Subcutaneous abdominal adipose tissue (tissue), 5 donors: ENCODE measurements at regions not wholly inside any gene's neighbourhood (a gene's known extent, or its start where the extent isn't known, plus 50 kb on each side); places are given as distances from the start of the nearest gene placed in this dataset.
"Not testable (repeated sequence)": the region's sequence is repeated elsewhere in the genome, so short reads cannot be mapped to it uniquely, and the experiment has no call there.

Experiments
- H3K27ac ChIP-seq: one replicate; pipeline ENCODE4 v1.7.0; 2013; ENCODE audit warnings: low read depth, mild to moderate bottlenecking, inconsistent platforms, low read length, moderate library complexity
- H3K27me3 ChIP-seq, 5 donors: one replicate each; pipeline ENCODE4 v1.7.0; 2013; ENCODE audit warnings: low read length in 5 of 5, inconsistent platforms in 1 of 5; ENCODE audit not compliant: control insufficient read depth in 5 of 5, insufficient read depth in 4 of 5
- H3K36me3 ChIP-seq, 5 donors: one replicate each; pipeline ENCODE4 v1.7.0; 2013; ENCODE audit warnings: low read length in 5 of 5; ENCODE audit not compliant: control insufficient read depth in 5 of 5, insufficient read depth in 5 of 5
- H3K4me1 ChIP-seq, 5 donors: one replicate each; pipeline ENCODE4 v1.7.0; 2013; ENCODE audit warnings: low read length in 5 of 5, mild to moderate bottlenecking in 3 of 5, moderate library complexity in 1 of 5; ENCODE audit not compliant: control insufficient read depth in 5 of 5, insufficient read depth in 5 of 5
- H3K4me3 ChIP-seq, 5 donors: one replicate each; pipeline ENCODE4 v1.7.0; 2013; ENCODE audit warnings: low read length in 5 of 5, low read depth in 1 of 5
- H3K9ac ChIP-seq, 5 donors: one replicate each; pipeline ENCODE4 v1.7.0; 2013; ENCODE audit warnings: low read length in 5 of 5, mild to moderate bottlenecking in 4 of 5, moderate library complexity in 3 of 5
- H3K9me3 ChIP-seq, 5 donors: one replicate each; pipeline ENCODE4 v1.7.0; 2013; ENCODE audit warnings: low read length in 5 of 5; ENCODE audit not compliant: control insufficient read depth in 5 of 5
- donor health status: healthy.
- donor health status: healthy.
- donor health status: healthy.
- donor health status: healthy.
- donor health status: healthy.

DNA sequence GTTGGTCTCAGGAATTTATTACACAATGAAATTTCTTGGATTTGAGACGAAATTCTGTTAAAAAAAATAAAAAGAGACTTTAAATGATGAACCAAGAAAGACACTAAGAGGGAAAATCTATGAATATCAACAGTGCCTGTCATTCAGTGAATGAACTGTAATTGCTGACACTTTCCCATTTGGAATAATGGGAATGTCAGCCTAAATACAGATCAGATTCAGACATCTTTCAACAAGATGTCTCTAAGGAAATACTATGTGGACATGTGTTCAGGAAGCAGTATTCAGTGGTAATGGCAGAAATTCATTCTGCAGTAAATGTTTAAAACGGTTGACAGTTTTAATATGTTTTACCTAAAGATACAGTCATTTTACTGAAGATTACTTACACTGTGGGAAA is 433.7 kb upstream of the FAM174A start:
- H3K4me1 ChIP-seq, H3K4me3 ChIP-seq, H3K36me3 ChIP-seq, H3K27ac ChIP-seq, H3K9ac ChIP-seq, H3K27me3 ChIP-seq, H3K9me3 ChIP-seq: not testable (repeated sequence)

GRCh38 chr5:100096328-100096727 is 438.8 kb upstream of the FAM174A start:
- not testable (repeated sequence) for H3K4me3 ChIP-seq, H3K27ac ChIP-seq, H3K27me3 ChIP-seq, H3K4me1 ChIP-seq, H3K36me3 ChIP-seq, H3K9me3 ChIP-seq, H3K9ac ChIP-seq

- H3K36me3 ChIP-seq, H3K4me1 ChIP-seq, H3K9ac ChIP-seq, H3K27ac ChIP-seq, H3K4me3 ChIP-seq, H3K27me3 ChIP-seq, H3K9me3 ChIP-seq: not testable (repeated sequence)
These were observed 454.5 kb upstream of the FAM174A start for GRCh38 chr5:100080703-100081102.

DNA sequence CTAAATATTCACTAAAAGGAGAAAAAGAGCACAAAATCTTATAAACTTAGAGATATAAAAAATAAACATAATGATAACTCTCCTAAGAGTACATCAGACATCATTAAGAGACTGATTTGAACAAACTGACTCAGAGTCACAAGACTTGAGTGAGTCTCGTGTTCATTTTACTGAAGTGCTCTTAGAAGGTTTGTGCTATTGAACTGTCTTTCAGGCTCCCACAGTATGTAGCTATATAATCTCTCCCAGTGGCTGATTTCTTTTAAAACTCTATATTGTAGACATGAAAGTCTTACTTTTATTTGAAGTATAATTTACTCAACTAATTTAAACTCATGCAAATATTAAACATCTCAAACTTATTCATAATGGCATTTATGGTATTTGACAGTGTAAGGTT is 456.0 kb upstream of the FAM174A start:
- H3K4me1 ChIP-seq, H3K9ac ChIP-seq, H3K27me3 ChIP-seq, H3K9me3 ChIP-seq, H3K4me3 ChIP-seq, H3K27ac ChIP-seq, H3K36me3 ChIP-seq: not testable (repeated sequence)

DNA sequence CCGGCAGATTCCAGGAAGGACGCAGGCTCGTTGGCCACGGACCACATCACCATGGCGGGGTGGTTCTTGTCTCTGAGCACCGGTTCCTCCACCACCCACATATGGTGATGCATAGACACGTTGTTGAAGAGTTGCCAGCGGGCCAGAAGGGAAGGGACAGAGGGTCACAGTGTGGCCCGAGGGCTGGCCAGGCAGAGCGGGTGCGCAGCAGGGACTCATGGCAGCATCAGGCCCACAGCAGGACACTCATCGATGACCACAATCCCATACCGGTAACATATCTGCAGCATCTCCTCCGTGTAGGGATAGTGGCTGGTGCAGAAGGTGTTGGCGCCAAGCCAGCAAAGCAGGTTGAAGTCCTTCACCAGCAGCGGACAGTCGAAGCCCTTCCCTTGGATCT is 469.2 kb upstream of the FAM174A start:
- not testable (repeated sequence) for H3K27me3 ChIP-seq, H3K4me3 ChIP-seq, H3K9ac ChIP-seq, H3K36me3 ChIP-seq, H3K27ac ChIP-seq, H3K4me1 ChIP-seq, H3K9me3 ChIP-seq

- Histone ChIP-seq H3K4me1 (no peaks in the 10 kb centered on the region), H3K9me3 (no peaks in the 10 kb centered on the region), H3K27me3 (no peaks in the 10 kb centered on the region), H3K9ac (no peak overlapping the region), H3K4me3 (no peak overlapping the region), H3K27ac (no peak overlapping the region), H3K36me3 (no peaks in the 10 kb centered on the region)
These were observed 491.7 kb upstream of the FAM174A start for GRCh38 chr5:100043475-100043874.

GRCh38 chr5:100026606-100027005 is 508.6 kb upstream of the FAM174A start:
- no peaks in the 10 kb centered on the region for H3K4me1 ChIP-seq
- no peaks in the 10 kb centered on the region for H3K9me3 ChIP-seq
- H3K4me3 ChIP-seq, result no peak overlapping the region
- no peaks in the 10 kb centered on the region for H3K36me3 ChIP-seq
- H3K27ac ChIP-seq, result no peak overlapping the region
- H3K9ac ChIP-seq, result no peak overlapping the region
- no peaks in the 10 kb centered on the region for H3K27me3 ChIP-seq

- Histone ChIP-seq H3K9me3 (no peaks in the 10 kb centered on the region), H3K9ac (no peak overlapping the region), H3K4me3 (no peak overlapping the region), H3K4me1 (no peaks in the 10 kb centered on the region), H3K27ac (no peak overlapping the region), H3K36me3 (no peaks in the 10 kb centered on the region), H3K27me3 (no peaks in the 10 kb centered on the region)
These were observed 511.6 kb upstream of the FAM174A start for GRCh38 chr5:100023536-100023935.

GRCh38 chr5:100017520-100018262 is 517.5 kb upstream of the FAM174A start:
- H3K9me3 ChIP-seq, result no peaks in the 10 kb centered on the region
- no peaks in the 10 kb centered on the region for H3K36me3 ChIP-seq
- H3K27me3 ChIP-seq, result no peaks in the 10 kb centered on the region
- H3K27ac ChIP-seq, result no peak overlapping the region
- H3K4me3 ChIP-seq, result no peak overlapping the region
- no peaks in the 10 kb centered on the region for H3K4me1 ChIP-seq
- H3K9ac ChIP-seq, result no peak overlapping the region

GRCh38 chr5:100013305-100013704 is 521.9 kb upstream of the FAM174A start:
- H3K9me3 ChIP-seq, H3K36me3 ChIP-seq, H3K4me3 ChIP-seq, H3K27ac ChIP-seq, H3K4me1 ChIP-seq, H3K9ac ChIP-seq, H3K27me3 ChIP-seq: not testable (repeated sequence)

GRCh38 chr5:100011160-100011559 is 524.0 kb upstream of the FAM174A start:
- not testable (repeated sequence) for H3K4me1 ChIP-seq, H3K27ac ChIP-seq, H3K27me3 ChIP-seq, H3K9me3 ChIP-seq, H3K4me3 ChIP-seq, H3K36me3 ChIP-seq, H3K9ac ChIP-seq
